Activated CD4-positive, alpha-beta memory T cell treated with anti-CD3 and anti-CD28 coated beads for 36 hours (primary cell): ENCODE measurements at regions not wholly inside any gene's neighbourhood (a gene's known extent, or its start where the extent isn't known, plus 50 kb on each side); places are given as distances from the start of the nearest gene placed in this dataset.
"Not testable (repeated sequence)": the region's sequence is repeated elsewhere in the genome, so short reads cannot be mapped to it uniquely, and the experiment has no call there.

ENCODE experiments used
- CTCF ChIA-PET: fragments of 350-600 bp; sonication (Branson Sonifier 250); formaldehyde crosslinking; loops from one replicate; lab custom pipeline; 2021; ENCODE audit warnings: antibody characterized with exemption, inconsistent platforms; lab: Charles Lee
- POLR2A ChIA-PET: fragments of 350-600 bp; sonication (Branson Sonifier 250); formaldehyde crosslinking; loops from one replicate; lab custom pipeline; 2021; ENCODE audit warnings: antibody characterized with exemption; lab: Charles Lee
- DNase-seq: peaks from one replicate; pipeline ENCODE4 v3.0.0-alpha.2; 2020
- H3K27ac Mint-ChIP-seq: one replicate; pipeline ENCODE4 v1.8.0; 2021; ENCODE audit warnings: mixed read lengths
- H3K27me3 Mint-ChIP-seq: one replicate; pipeline ENCODE4 v1.8.0; 2021; ENCODE audit warnings: mixed read lengths
- H3K36me3 Mint-ChIP-seq: one replicate; pipeline ENCODE4 v1.8.0; 2021; ENCODE audit warnings: mixed read lengths
- H3K4me1 Mint-ChIP-seq: one replicate; pipeline ENCODE4 v1.8.0; 2021; ENCODE audit warnings: low read depth, mixed read lengths
- H3K4me3 Mint-ChIP-seq: one replicate; pipeline ENCODE4 v1.8.0; 2021; ENCODE audit warnings: mild to moderate bottlenecking, mixed read lengths
- H3K9me3 Mint-ChIP-seq: one replicate; pipeline ENCODE4 v1.8.0; 2021; ENCODE audit warnings: mixed read lengths
- intact Hi-C: fragments of 100-400 bp; cut with micrococcal nuclease; formaldehyde crosslinking; loops from one replicate; pipeline ENCODE4 v1.15.1; 2023

GRCh38 chr9:96154081-96154480, 147.9 kb downstream of the HSD17B3 start:
- DNase-seq, result no peak
- Mint-ChIP-seq H3K27me3 (peaks cover 9% of the 10 kb centered on the region), H3K9me3 (no peaks in the 10 kb centered on the region), H3K4me1 (peaks cover 23% of the 10 kb centered on the region), H3K4me3 (no peak overlapping the region), H3K36me3 (no peaks in the 10 kb centered on the region), H3K27ac (no peak overlapping the region)
- intact Hi-C loops, result loop anchor here (10.0 kb wide), 1 partner anchor 299 kb away; no protein-coding TSS in a partner anchor
- POLR2A ChIA-PET, result no interaction called here
- CTCF ChIA-PET, result no interaction called here

GRCh38 chr9:96152550-96152949, 149.4 kb downstream of the HSD17B3 start:
- H3K36me3 Mint-ChIP-seq, result no peaks in the 10 kb centered on the region

GRCh38 chr9:96150324-96151227, 151.4 kb downstream of the HSD17B3 start:
- intact Hi-C loops, result loop anchor here (1.0 to 10.0 kb wide), 4 partner anchors 91 to 426 kb away; no protein-coding TSS in a partner anchor
- H3K9me3 Mint-ChIP-seq, result no peaks in the 10 kb centered on the region
- no peak overlapping the region for H3K4me3 Mint-ChIP-seq
- peak overlapping the region; percentile 42 for H3K27ac Mint-ChIP-seq
- peaks cover 24% of the 10 kb centered on the region for H3K27me3 Mint-ChIP-seq
- peak; percentile 79 for DNase-seq
- CTCF ChIA-PET, result interaction anchor here (0.7 to 1.6 kb wide), 4 partner anchors 67 to 618 kb away, joined by 3 read pairs; no protein-coding TSS in a partner anchor
- peaks cover 24% of the 10 kb centered on the region for H3K4me1 Mint-ChIP-seq
- POLR2A ChIA-PET, result no interaction called here
- no peaks in the 10 kb centered on the region for H3K36me3 Mint-ChIP-seq

More at GRCh38 chr9:96152550-96152949, 149.4 kb downstream of the HSD17B3 start:
- ChIA-PET CTCF (no interaction called here), POLR2A (no interaction called here)
- Mint-ChIP-seq H3K27ac (no peak overlapping the region), H3K4me3 (no peak overlapping the region), H3K9me3 (no peaks in the 10 kb centered on the region), H3K4me1 (peaks cover 19% of the 10 kb centered on the region), H3K27me3 (peaks cover 15% of the 10 kb centered on the region)
- DNase-seq, result no peak
- intact Hi-C loops, result loop anchor here (10.0 kb wide), 1 partner anchor 298 kb away; no protein-coding TSS in a partner anchor

GRCh38 chr9:96149533-96150280, 152.3 kb downstream of the HSD17B3 start:
- CTCF ChIA-PET, result interaction anchor here (0.7 to 1.5 kb wide), 2 partner anchors 68 to 617 kb away, joined by 3 read pairs; no protein-coding TSS in a partner anchor
- Mint-ChIP-seq H3K27me3 (peaks cover 29% of the 10 kb centered on the region), H3K27ac (no peak overlapping the region), H3K4me3 (no peak overlapping the region), H3K4me1 (peaks cover 24% of the 10 kb centered on the region), H3K9me3 (no peaks in the 10 kb centered on the region), H3K36me3 (no peaks in the 10 kb centered on the region)
- POLR2A ChIA-PET, result interaction anchor here (1.0 kb wide), 1 partner anchor 13 kb away, joined by 4 read pairs; no protein-coding TSS in a partner anchor
- intact Hi-C loops, result loop anchor here (1.0 to 10.0 kb wide), 4 partner anchors 92 to 425 kb away; no protein-coding TSS in a partner anchor
- DNase-seq, result no peak

GRCh38 chr9:96148634-96149532, 153.1 kb downstream of the HSD17B3 start:
- H3K4me1 Mint-ChIP-seq, result peaks cover 24% of the 10 kb centered on the region
- H3K27me3 Mint-ChIP-seq, result peaks cover 34% of the 10 kb centered on the region
- ChIA-PET POLR2A (interaction anchor here (1.0 kb wide), 1 partner anchor 12 kb away, joined by 4 read pairs; no protein-coding TSS in a partner anchor), CTCF (interaction anchor here (1.5 kb wide), 1 partner anchor 69 kb away, joined by 3 read pairs; no protein-coding TSS in a partner anchor)
- intact Hi-C loops, result no loop called here
- no peak overlapping the region for H3K4me3 Mint-ChIP-seq
- H3K36me3 Mint-ChIP-seq, result no peaks in the 10 kb centered on the region
- H3K9me3 Mint-ChIP-seq, result no peaks in the 10 kb centered on the region
- no peak for DNase-seq
- H3K27ac Mint-ChIP-seq, result no peak overlapping the region

GRCh38 chr9:96147029-96147428, 154.9 kb downstream of the HSD17B3 start:
- H3K36me3 Mint-ChIP-seq, H3K27ac Mint-ChIP-seq, intact Hi-C loops, CTCF ChIA-PET, POLR2A ChIA-PET, H3K4me3 Mint-ChIP-seq, H3K9me3 Mint-ChIP-seq: not testable (repeated sequence)
- Mint-ChIP-seq H3K4me1 (peaks cover 24% of the 10 kb centered on the region), H3K27me3 (peaks cover 33% of the 10 kb centered on the region)
- DNase-seq, result peak; percentile 46

GRCh38 chr9:96141666-96142065, 160.3 kb downstream of the HSD17B3 start:
- Mint-ChIP-seq H3K4me1 (peaks cover 5% of the 10 kb centered on the region), H3K36me3 (no peaks in the 10 kb centered on the region), H3K4me3 (no peak overlapping the region), H3K27ac (no peak overlapping the region), H3K9me3 (peaks cover 6% of the 10 kb centered on the region), H3K27me3 (peaks cover 17% of the 10 kb centered on the region)
- intact Hi-C loops, result no loop called here
- ChIA-PET POLR2A (no interaction called here), CTCF (no interaction called here)
- no peak for DNase-seq

- intact Hi-C loops, result no loop called here
- DNase-seq, result no peak
- H3K9me3 Mint-ChIP-seq, result peaks cover 6% of the 10 kb centered on the region
- H3K36me3 Mint-ChIP-seq, result no peaks in the 10 kb centered on the region
- H3K4me1 Mint-ChIP-seq, result peaks cover 4% of the 10 kb centered on the region
- peaks cover 12% of the 10 kb centered on the region for H3K27me3 Mint-ChIP-seq
- no peak overlapping the region for H3K27ac Mint-ChIP-seq
- H3K4me3 Mint-ChIP-seq, result no peak overlapping the region
- POLR2A ChIA-PET, result no interaction called here
- CTCF ChIA-PET, result no interaction called here
These were observed 160.9 kb downstream of the HSD17B3 start for GRCh38 chr9:96141128-96141474.

- intact Hi-C loops, result no loop called here
- no peak for DNase-seq
- H3K4me1 Mint-ChIP-seq, result peaks cover 8% of the 10 kb centered on the region
- H3K36me3 Mint-ChIP-seq, result no peaks in the 10 kb centered on the region
- ChIA-PET POLR2A (no interaction called here), CTCF (no interaction called here)
- peaks cover 10% of the 10 kb centered on the region for H3K27me3 Mint-ChIP-seq
- H3K4me3 Mint-ChIP-seq, result no peak overlapping the region
- H3K9me3 Mint-ChIP-seq, result peaks cover 6% of the 10 kb centered on the region
- H3K27ac Mint-ChIP-seq, result no peak overlapping the region
These were observed 161.5 kb downstream of the HSD17B3 start for GRCh38 chr9:96140296-96141127.

- CTCF ChIA-PET, result no interaction called here
- POLR2A ChIA-PET, result no interaction called here
- intact Hi-C loops, result no loop called here
- peaks cover 6% of the 10 kb centered on the region for H3K27me3 Mint-ChIP-seq
- H3K9me3 Mint-ChIP-seq, result peaks cover 6% of the 10 kb centered on the region
- peaks cover 9% of the 10 kb centered on the region for H3K4me1 Mint-ChIP-seq
- H3K27ac Mint-ChIP-seq, result no peak overlapping the region
- no peaks in the 10 kb centered on the region for H3K36me3 Mint-ChIP-seq
- no peak for DNase-seq
- no peak overlapping the region for H3K4me3 Mint-ChIP-seq
These were observed 162.2 kb downstream of the HSD17B3 start for GRCh38 chr9:96139592-96140295.
